ENCODE measurements at regions not wholly inside any gene's neighbourhood (a gene's known extent, or its start where the extent isn't known, plus 50 kb on each side); places are given as distances from the start of the nearest gene placed in this dataset.

DNA sequence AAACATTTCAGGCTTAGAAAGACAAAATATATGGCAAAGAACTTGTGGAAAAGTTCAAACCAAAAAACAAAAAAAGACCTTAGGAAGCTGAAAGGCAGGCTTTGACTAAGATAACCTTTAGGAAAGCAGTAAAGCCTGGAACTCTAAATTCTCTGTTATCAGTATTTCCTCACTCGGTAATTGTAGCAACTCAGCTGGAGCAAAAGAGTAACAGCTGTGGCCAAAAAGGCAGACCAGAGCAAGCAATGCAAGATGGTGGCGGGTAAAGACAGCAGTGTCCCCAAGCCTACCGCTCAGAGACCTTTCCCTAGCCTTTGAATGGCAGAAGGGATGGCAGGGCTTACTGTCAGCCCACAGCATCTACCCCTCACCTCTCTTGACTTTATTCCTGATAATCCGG lies 63.1 kb upstream of the KLHL13 start:
- H3K4me3 Mint-ChIP-seq, result no peak overlapping the region
- TF ChIP-seq, protein P1, sequence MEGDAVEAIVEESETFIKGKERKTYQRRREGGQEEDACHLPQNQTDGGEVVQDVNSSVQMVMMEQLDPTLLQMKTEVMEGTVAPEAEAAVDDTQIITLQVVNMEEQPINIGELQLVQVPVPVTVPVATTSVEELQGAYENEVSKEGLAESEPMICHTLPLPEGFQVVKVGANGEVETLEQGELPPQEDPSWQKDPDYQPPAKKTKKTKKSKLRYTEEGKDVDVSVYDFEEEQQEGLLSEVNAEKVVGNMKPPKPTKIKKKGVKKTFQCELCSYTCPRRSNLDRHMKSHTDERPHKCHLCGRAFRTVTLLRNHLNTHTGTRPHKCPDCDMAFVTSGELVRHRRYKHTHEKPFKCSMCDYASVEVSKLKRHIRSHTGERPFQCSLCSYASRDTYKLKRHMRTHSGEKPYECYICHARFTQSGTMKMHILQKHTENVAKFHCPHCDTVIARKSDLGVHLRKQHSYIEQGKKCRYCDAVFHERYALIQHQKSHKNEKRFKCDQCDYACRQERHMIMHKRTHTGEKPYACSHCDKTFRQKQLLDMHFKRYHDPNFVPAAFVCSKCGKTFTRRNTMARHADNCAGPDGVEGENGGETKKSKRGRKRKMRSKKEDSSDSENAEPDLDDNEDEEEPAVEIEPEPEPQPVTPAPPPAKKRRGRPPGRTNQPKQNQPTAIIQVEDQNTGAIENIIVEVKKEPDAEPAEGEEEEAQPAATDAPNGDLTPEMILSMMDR (IDR thresholded peaks at IDR 0.05), result no peak
- no peaks in the 10 kb centered on the region for H3K4me1 Mint-ChIP-seq
- H3K9me3 Mint-ChIP-seq, result peaks cover 44% of the 10 kb centered on the region
- H3K36me3 Mint-ChIP-seq (ENCODE audit: low read depth), result no peaks in the 10 kb centered on the region
- no peak for DNase-seq
- H3K27ac Mint-ChIP-seq, result no peak overlapping the region
- no peaks in the 10 kb centered on the region for H3K27me3 Mint-ChIP-seq (ENCODE audit: low read depth, poor library complexity)

DNA sequence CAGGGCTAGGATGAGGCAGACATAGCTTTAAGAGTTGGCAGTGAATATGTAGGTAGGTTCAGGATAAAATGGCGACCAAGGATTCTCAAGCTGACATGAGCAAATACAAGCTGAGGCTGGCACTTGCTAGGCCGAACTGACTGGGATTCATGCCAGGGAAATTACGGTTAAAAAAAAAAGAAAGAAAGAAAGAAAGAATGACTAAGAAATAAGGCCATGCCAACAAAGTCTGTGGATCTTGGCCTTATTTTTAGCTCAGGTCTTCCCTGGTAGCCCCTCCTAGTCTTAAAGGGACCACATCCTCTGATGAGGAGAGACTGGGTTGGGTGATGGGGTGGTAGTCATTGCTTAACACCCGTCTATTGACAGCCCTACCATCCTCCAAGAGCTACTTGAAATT lies 64.4 kb upstream of the KLHL13 start:
- Mint-ChIP-seq H3K4me1 (no peaks in the 10 kb centered on the region), H3K27ac (no peak overlapping the region)

DNA sequence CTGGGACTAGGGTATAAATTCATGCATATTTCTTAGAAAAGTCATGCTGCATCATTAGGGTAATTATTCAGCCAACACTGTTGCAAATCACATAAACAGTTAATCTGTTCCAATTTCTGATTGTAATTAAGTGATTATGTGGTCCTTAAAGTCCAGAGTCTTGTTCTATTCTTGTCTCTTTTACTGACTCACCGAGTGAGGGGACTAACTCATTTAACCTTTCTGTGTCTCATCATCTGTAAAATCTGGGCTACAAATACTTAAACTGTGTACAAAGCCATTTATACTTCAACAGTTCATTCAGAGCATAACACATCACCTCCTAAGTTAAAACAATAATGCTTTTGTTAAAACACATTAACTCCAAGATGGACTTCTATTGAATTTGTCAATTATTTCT lies 65.4 kb upstream of the KLHL13 start:
- DNase-seq, result no peak
- Mint-ChIP-seq H3K36me3 (ENCODE audit: low read depth) (no peaks in the 10 kb centered on the region), H3K9me3 (peaks cover 42% of the 10 kb centered on the region), H3K27ac (no peak overlapping the region), H3K4me3 (no peak overlapping the region), H3K4me1 (no peaks in the 10 kb centered on the region), H3K27me3 (ENCODE audit: low read depth, poor library complexity) (no peaks in the 10 kb centered on the region)
- TF ChIP-seq, protein P1 (IDR thresholded peaks at IDR 0.05), result no peak

More for the DNA sequence above, 64.4 kb upstream of the KLHL13 start:
- Mint-ChIP-seq H3K4me3 (no peak overlapping the region), H3K27me3 (ENCODE audit: low read depth, poor library complexity) (no peaks in the 10 kb centered on the region), H3K36me3 (ENCODE audit: low read depth) (no peaks in the 10 kb centered on the region), H3K9me3 (peaks cover 50% of the 10 kb centered on the region)
- TF ChIP-seq, protein P1 (IDR thresholded peaks at IDR 0.05), result no peak
- DNase-seq, result no peak

DNA sequence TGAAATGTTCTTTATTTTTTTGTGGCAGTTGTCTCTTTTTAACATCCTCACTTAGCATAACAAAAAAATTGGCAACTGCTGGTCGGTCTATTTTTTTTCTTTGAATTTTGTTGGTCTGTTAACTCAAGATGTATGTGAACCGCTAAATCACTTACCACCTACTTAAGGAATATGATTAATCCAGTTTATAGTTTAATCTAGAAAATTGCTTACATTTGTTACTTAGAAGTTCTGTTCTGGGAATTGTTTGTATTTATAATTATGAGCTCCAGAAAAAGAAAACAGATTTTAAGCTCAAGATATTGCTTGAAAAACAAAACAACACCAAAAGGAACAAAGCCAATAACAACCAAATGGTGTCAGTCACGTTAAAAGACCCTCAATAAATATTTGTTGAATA lies 66.1 kb upstream of the KLHL13 start:
- Mint-ChIP-seq H3K4me3 (no peak overlapping the region), H3K4me1 (no peaks in the 10 kb centered on the region), H3K27ac (no peak overlapping the region), H3K9me3 (peaks cover 42% of the 10 kb centered on the region), H3K36me3 (ENCODE audit: low read depth) (no peaks in the 10 kb centered on the region), H3K27me3 (ENCODE audit: low read depth, poor library complexity) (no peaks in the 10 kb centered on the region)
- TF ChIP-seq, protein P1 (IDR thresholded peaks at IDR 0.05), result no peak
- DNase-seq, result no peak

DNA sequence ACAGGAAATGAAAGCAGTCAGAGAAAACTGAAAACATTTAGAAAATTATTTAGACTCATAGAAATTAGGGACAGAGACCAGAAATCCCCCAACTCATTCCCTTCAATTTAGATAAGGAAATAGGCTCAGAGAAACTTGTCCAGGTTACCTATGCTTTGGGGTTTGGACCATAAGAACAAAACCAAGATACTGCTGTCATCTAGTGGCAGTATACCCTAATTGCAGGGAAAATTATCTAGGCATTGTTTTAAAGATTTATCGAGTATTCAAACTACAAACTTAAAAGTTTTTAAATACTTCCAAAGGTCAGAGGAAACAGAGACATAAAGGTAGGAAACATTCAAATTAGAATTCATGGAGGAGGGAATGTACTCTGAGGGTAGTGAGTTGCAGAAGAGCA lies 67.0 kb upstream of the KLHL13 start:
- H3K27me3 Mint-ChIP-seq (ENCODE audit: low read depth, poor library complexity), result no peaks in the 10 kb centered on the region
- H3K27ac Mint-ChIP-seq, result no peak overlapping the region
- no peak overlapping the region for H3K4me3 Mint-ChIP-seq
- H3K4me1 Mint-ChIP-seq, result no peaks in the 10 kb centered on the region
- H3K36me3 Mint-ChIP-seq (ENCODE audit: low read depth), result no peaks in the 10 kb centered on the region
- peaks cover 40% of the 10 kb centered on the region for H3K9me3 Mint-ChIP-seq
- DNase-seq, result no peak
- TF ChIP-seq, protein P1 (IDR thresholded peaks at IDR 0.05), result no peak

DNA sequence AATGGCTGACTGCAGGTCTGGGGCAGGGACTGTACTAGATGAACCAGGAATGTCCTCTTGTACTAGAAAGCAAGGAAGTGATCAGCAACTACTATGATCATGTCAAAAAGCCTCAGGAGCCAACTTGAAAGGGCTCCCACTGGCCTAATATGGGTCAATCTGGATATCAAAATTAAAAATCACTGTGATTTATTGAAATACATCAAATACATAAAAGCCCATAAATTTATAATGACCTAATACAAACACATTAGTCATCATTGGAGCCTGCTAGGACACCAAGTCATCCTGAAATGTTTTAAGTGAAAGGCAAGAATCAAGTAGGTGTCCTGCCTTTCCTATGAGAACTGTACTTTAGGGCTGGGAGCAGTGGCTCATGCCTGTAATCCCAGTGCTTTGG lies 70.5 kb upstream of the KLHL13 start:
- Mint-ChIP-seq H3K36me3 (ENCODE audit: low read depth) (no peaks in the 10 kb centered on the region), H3K27ac (no peak overlapping the region), H3K9me3 (peaks cover 38% of the 10 kb centered on the region), H3K4me3 (no peak overlapping the region), H3K27me3 (ENCODE audit: low read depth, poor library complexity) (no peaks in the 10 kb centered on the region), H3K4me1 (peaks cover 4% of the 10 kb centered on the region)
- TF ChIP-seq, protein P1 (IDR thresholded peaks at IDR 0.05), result no peak
- no peak for DNase-seq

Data from nephron progenitor cell (in vitro differentiated cells).